Fibroblast of peridontal ligament (primary cell): ENCODE measurements at regions not wholly inside any gene's neighbourhood (a gene's known extent, or its start where the extent isn't known, plus 50 kb on each side); places are given as distances from the start of the nearest gene placed in this dataset.

ENCODE experiments used
- DNase-seq: peaks from one replicate; pipeline ENCODE4 v3.0.0-alpha.2; 2010; ENCODE audit errors: extremely low read depth

GRCh38 chr5:88144219-88145001 is 124.2 kb downstream of the TMEM161B start:
- DNase-seq: peak; percentile 0

GRCh38 chr5:88143693-88144218 is 124.9 kb downstream of the TMEM161B start:
- no peak for DNase-seq

- DNase-seq: peak; percentile 18
Observed at GRCh38 chr5:88142886-88143692, 125.6 kb downstream of the TMEM161B start.

GRCh38 chr5:88142636-88142885 is 126.1 kb downstream of the TMEM161B start:
- no peak for DNase-seq

GRCh38 chr5:88140856-88141752 is 127.5 kb downstream of the TMEM161B start:
- DNase-seq: peak; percentile 91

- DNase-seq: no peak
Observed at GRCh38 chr5:88140396-88140855, 128.2 kb downstream of the TMEM161B start.

- DNase-seq: no peak
Observed at GRCh38 chr5:88130211-88130815, 138.3 kb downstream of the TMEM161B start.

GRCh38 chr5:88128813-88129212 is 139.8 kb downstream of the TMEM161B start:
- no peak for DNase-seq

GRCh38 chr5:88119535-88120125 is 149.0 kb downstream of the TMEM161B start:
- DNase-seq: no peak

GRCh38 chr5:88118179-88118578 is 150.5 kb downstream of the TMEM161B start:
- no peak for DNase-seq

GRCh38 chr5:88117546-88117945 is 151.1 kb downstream of the TMEM161B start:
- DNase-seq: no peak

GRCh38 chr5:88116396-88116795 is 152.2 kb downstream of the TMEM161B start:
- no peak for DNase-seq

GRCh38 chr5:88115211-88115610 is 153.4 kb downstream of the TMEM161B start:
- no peak for DNase-seq

- DNase-seq: no peak
Observed at GRCh38 chr5:88113429-88113828, 155.2 kb downstream of the TMEM161B start.

GRCh38 chr5:88109818-88110217 is 158.8 kb downstream of the TMEM161B start:
- DNase-seq: no peak

- no peak for DNase-seq
Observed at GRCh38 chr5:88108490-88109279, 160.0 kb downstream of the TMEM161B start.

- no peak for DNase-seq
Observed at GRCh38 chr5:88094906-88095496, 173.6 kb downstream of the TMEM161B start.

GRCh38 chr5:88094403-88094802 is 174.2 kb downstream of the TMEM161B start:
- no peak for DNase-seq

GRCh38 chr5:88093765-88094164 is 174.9 kb downstream of the TMEM161B start:
- DNase-seq: no peak
